GM06990 (cell line): ENCODE measurements at regions not wholly inside any gene's neighbourhood (a gene's known extent, or its start where the extent isn't known, plus 50 kb on each side); places are given as distances from the start of the nearest gene placed in this dataset.
"Not testable (repeated sequence)": the region's sequence is repeated elsewhere in the genome, so short reads cannot be mapped to it uniquely, and the experiment has no call there.

ENCODE experiments used
- DNase-seq: peaks from one replicate; pipeline ENCODE4 v3.0.0-alpha.2; 2011; ENCODE audit not compliant: insufficient read length; ENCODE audit errors: extremely low read depth
- H3K27me3 ChIP-seq: replicated peaks from 2 replicates; pipeline ENCODE4 v1.6.0; 2011; ENCODE audit warnings: low read length; ENCODE audit not compliant: control insufficient read depth, insufficient read depth
- H3K36me3 ChIP-seq: 2 replicates; pipeline ENCODE4 v1.5.1; 2011; ENCODE audit warnings: low read length; ENCODE audit not compliant: control insufficient read depth, insufficient read depth
- H3K4me3 ChIP-seq: replicated peaks from 2 replicates; pipeline ENCODE4 v1.5.1; 2011; ENCODE audit warnings: low read depth, mild to moderate bottlenecking, control low read depth, low read length
- CTCF ChIP-seq: IDR thresholded peaks from 2 replicates; pipeline ENCODE4 v1.5.1; 2011; ENCODE audit warnings: low read length, control low read depth, mild to moderate bottlenecking, inconsistent platforms; ENCODE audit not compliant: insufficient read depth, poor library complexity, severe bottlenecking

DNA sequence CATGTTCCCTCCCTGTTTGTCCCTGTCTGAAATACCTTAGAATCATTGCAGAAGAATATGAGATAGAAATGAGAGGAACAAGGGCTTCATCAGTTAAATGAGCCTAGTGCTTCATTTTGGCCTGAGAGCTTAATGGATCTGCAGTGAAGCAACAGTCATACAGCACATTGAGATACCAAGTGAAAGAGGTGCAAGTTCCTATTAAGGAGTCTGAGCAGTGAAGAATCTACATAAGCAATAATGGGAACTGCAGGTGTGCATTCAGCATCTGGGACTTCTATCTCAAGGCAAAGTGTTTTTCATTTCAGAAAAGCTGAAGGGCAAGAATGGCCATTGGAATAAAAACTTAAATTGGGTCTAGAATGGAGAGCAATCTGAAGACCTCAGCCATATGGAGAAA is 323.2 kb upstream of the SLC39A10 start:
- Histone ChIP-seq H3K36me3 (no peaks in the 10 kb centered on the region), H3K27me3 (no peaks in the 10 kb centered on the region), H3K4me3 (no peak overlapping the region)
- DNase-seq: no peak
- no peak for TF ChIP-seq CTCF

DNA sequence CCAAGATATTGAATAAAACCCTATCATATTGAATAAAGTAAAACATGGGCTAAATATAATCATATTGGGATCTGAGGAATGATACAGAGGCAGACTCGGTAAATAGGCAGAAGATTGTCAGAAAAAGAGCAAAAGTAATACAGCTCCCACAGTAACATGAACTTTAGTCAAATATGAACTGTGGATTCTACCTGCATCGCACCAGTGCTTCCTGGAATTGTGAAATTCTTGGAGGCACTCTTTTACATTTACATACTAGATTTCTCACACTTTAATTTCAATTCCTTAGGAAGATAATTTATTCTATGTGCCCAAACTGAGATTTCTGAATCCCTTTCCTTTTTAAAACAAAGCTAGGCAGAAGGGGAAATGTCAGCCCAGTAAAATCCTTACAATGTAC is 325.1 kb upstream of the SLC39A10 start:
- no peak for DNase-seq
- H3K4me3 ChIP-seq: no peak overlapping the region
- TF ChIP-seq CTCF: no peak
- no peaks in the 10 kb centered on the region for H3K27me3 ChIP-seq
- no peaks in the 10 kb centered on the region for H3K36me3 ChIP-seq

DNA sequence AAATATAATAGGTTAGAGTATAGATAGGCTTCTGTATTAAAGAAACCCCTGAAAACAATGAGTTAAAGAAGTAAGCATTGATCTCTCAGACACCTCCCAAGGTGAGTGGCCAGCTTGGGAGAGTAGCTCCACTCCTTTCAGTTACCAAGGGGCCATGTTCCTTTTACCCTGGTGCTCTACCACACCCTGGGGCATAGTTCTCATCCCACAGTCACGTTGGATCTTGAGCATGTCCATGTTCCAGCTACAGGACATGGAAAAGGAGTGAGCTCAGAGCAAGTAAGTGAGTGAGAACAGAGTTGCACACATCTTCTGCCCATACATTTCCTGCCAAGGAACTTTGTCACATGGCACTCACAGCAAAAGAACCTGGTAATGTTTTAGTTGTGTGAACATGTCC is 325.9 kb upstream of the SLC39A10 start:
- TF ChIP-seq CTCF: no peak
- Histone ChIP-seq H3K36me3 (no peaks in the 10 kb centered on the region), H3K27me3 (no peaks in the 10 kb centered on the region), H3K4me3 (no peak overlapping the region)
- DNase-seq: no peak

DNA sequence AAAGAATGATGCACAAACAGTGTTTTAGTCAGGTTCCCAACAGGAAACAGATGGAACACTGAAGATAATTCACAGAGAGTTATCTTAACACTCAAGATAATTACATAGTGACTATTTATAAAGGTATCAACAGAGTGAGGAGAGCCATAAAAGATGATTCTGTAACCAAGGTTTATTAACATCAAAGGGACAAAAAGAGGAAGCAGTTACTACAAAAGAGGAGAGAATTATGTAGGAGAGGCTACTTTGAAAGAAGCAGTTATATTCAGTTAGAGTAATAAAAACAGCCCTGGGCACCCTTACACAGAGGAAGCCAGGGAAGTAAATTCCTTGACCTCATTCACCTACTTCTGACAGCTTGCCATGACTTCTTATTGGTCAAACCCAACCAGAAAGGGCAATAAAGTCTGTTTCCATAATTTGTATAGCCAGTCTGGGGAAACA is 326.5 kb upstream of the SLC39A10 start:
- H3K36me3 ChIP-seq: no peaks in the 10 kb centered on the region
- no peak for TF ChIP-seq CTCF
- no peaks in the 10 kb centered on the region for H3K27me3 ChIP-seq
- H3K4me3 ChIP-seq: no peak overlapping the region
- no peak for DNase-seq

DNA sequence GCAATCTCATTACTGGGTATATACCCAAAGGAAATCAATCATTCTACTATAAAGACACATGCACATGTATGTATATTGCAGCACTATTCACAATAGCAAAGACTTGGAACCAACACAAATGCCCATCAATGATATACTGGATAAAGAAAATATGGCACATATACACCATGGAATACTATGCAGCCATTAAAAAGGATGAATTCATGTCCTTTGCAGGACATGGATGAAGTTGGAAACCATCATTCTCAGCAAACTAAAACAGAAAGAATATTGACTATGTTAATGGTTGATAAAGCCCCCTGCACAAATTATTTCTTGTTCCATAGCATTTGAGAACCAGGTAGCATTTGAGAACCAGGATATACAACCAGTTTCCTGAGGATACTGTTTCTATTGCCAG is 327.2 kb upstream of the SLC39A10 start:
- H3K27me3 ChIP-seq, DNase-seq, H3K36me3 ChIP-seq, H3K4me3 ChIP-seq: not testable (repeated sequence)

GRCh38 chr2:195326537-195326936 is 330.5 kb upstream of the SLC39A10 start:
- no peak overlapping the region for H3K4me3 ChIP-seq
- no peaks in the 10 kb centered on the region for H3K36me3 ChIP-seq
- H3K27me3 ChIP-seq: no peaks in the 10 kb centered on the region
- TF ChIP-seq CTCF: no peak
- DNase-seq: no peak
